H1 (cell line): ENCODE measurements at regions not wholly inside any gene's neighbourhood (a gene's known extent, or its start where the extent isn't known, plus 50 kb on each side); places are given as distances from the start of the nearest gene placed in this dataset.

ENCODE experiments used
- SAP30 ChIP-seq: fragments of 300-600 bp; sonication (generic); IDR thresholded peaks from 2 replicates; pipeline ENCODE4 v1.7.1; 2012; ENCODE audit warnings: low read length, moderate library complexity, mild to moderate bottlenecking, inconsistent platforms; ENCODE audit not compliant: insufficient read depth, insufficient replicate concordance
- SIRT6 ChIP-seq: IDR thresholded peaks from one replicate; pipeline ENCODE4 v1.7.1; 2012; ENCODE audit warnings: low read length, inconsistent platforms

GRCh38 chr4:123972031-123972430 is 575.4 kb downstream of the SPRY1 start (continued):
- no peak for TF ChIP-seq SAP30
- no peak for TF ChIP-seq SIRT6
